Neural crest cell (in vitro differentiated cells): ENCODE measurements at regions not wholly inside any gene's neighbourhood (a gene's known extent, or its start where the extent isn't known, plus 50 kb on each side); places are given as distances from the start of the nearest gene placed in this dataset.

Experiments used
- DNase-seq: peaks from one replicate; pipeline ENCODE4 v3.0.0; 2021; ENCODE audit warnings: low read depth, mixed read lengths, low spot score
- H3K27ac Mint-ChIP-seq: one replicate; pipeline ENCODE4 v1.8.0; 2021; ENCODE audit warnings: mild to moderate bottlenecking, mixed read lengths; ENCODE audit not compliant: unreplicated experiment
- H3K27me3 Mint-ChIP-seq: 2 replicates; pipeline ENCODE4 v1.8.0; 2021; ENCODE audit warnings: low read depth, mild to moderate bottlenecking, mixed read lengths
- H3K36me3 Mint-ChIP-seq: 2 replicates; pipeline ENCODE4 v1.8.0; 2021; ENCODE audit warnings: low read depth, mild to moderate bottlenecking, mixed read lengths
- H3K4me1 Mint-ChIP-seq: 2 replicates; pipeline ENCODE4 v1.8.0; 2021; ENCODE audit warnings: mixed read lengths
- H3K4me3 Mint-ChIP-seq: one replicate; pipeline ENCODE4 v1.8.0; 2021; ENCODE audit warnings: mild to moderate bottlenecking, mixed read lengths
- H3K9me3 Mint-ChIP-seq: 2 replicates; pipeline ENCODE4 v1.8.0; 2021; ENCODE audit warnings: mixed read lengths
- TF ChIP-seq, protein P1 (sequence below): fragments of 200-600 bp; sonication (generic); conservative IDR thresholded peaks from 2 replicates; pipeline ENCODE4 v1.5.0; 2021; ENCODE audit warnings: antibody characterized with exemption, mild to moderate bottlenecking

DNA sequence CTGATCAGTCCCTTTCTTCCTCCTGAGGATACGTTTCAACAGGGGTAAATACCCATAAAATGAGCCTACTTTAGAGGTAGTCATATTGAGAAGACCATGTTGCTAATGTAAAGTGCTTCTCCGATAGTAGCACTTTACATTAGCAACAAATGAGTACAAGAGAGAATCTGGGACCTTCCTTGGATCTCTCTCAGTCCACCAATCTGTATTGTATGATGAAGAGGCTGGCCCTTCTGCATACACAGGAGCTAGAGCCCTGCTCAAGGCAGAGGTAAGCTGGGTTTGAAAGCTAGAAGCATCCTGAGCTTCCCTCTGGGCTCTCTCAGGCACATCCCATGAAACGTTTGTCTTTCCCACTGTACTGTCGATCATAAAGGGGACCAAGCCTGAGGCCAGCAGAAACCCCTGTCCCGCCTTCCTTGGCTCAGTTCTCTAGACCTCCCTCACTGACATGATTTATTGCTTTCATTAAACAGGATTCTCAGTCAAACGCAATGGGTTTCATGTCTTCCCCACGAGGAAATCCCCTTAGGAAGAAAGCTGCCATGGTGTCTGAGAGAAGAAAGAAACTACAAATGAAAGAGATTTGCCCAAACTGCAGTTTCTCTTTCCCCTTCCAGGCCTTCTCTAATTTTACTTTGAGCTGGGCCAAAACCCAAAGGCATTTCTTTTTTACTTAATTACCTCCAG lies 62.8 kb upstream of the BCAR3 start:
- H3K36me3 Mint-ChIP-seq = peaks cover 8% of the 10 kb centered on the region
- no peak overlapping the region for H3K4me3 Mint-ChIP-seq
- no peak for DNase-seq
- peaks cover 12% of the 10 kb centered on the region for H3K9me3 Mint-ChIP-seq
- H3K27me3 Mint-ChIP-seq = no peaks in the 10 kb centered on the region
- H3K27ac Mint-ChIP-seq = no peak overlapping the region
- TF ChIP-seq, protein P1, sequence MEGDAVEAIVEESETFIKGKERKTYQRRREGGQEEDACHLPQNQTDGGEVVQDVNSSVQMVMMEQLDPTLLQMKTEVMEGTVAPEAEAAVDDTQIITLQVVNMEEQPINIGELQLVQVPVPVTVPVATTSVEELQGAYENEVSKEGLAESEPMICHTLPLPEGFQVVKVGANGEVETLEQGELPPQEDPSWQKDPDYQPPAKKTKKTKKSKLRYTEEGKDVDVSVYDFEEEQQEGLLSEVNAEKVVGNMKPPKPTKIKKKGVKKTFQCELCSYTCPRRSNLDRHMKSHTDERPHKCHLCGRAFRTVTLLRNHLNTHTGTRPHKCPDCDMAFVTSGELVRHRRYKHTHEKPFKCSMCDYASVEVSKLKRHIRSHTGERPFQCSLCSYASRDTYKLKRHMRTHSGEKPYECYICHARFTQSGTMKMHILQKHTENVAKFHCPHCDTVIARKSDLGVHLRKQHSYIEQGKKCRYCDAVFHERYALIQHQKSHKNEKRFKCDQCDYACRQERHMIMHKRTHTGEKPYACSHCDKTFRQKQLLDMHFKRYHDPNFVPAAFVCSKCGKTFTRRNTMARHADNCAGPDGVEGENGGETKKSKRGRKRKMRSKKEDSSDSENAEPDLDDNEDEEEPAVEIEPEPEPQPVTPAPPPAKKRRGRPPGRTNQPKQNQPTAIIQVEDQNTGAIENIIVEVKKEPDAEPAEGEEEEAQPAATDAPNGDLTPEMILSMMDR = no peak
- peaks cover 23% of the 10 kb centered on the region for H3K4me1 Mint-ChIP-seq

DNA sequence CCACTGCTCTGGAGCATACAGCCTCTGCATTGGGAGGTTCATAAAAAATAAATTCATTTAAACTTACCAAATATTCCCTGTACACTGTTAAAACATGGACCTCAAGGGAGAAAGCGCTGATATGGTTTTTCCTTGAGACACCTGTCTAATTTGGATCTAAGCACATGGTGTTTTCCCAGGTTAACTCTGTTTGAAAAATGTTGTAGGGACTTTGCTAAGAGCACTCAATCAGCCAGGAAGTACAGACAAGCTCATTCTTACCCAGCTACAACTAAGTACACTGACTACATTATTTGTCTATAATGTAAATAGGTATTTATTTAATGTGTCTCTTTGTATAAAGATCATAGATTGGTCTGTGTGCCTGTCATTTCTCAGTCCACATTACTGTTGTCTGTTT lies 61.8 kb upstream of the BCAR3 start:
- H3K4me3 Mint-ChIP-seq = no peak overlapping the region
- H3K27ac Mint-ChIP-seq = no peak overlapping the region
- peaks cover 29% of the 10 kb centered on the region for H3K4me1 Mint-ChIP-seq
- peaks cover 12% of the 10 kb centered on the region for H3K9me3 Mint-ChIP-seq
- TF ChIP-seq, protein P1 = no peak
- no peaks in the 10 kb centered on the region for H3K27me3 Mint-ChIP-seq
- H3K36me3 Mint-ChIP-seq = peaks cover 8% of the 10 kb centered on the region
- DNase-seq = no peak

DNA sequence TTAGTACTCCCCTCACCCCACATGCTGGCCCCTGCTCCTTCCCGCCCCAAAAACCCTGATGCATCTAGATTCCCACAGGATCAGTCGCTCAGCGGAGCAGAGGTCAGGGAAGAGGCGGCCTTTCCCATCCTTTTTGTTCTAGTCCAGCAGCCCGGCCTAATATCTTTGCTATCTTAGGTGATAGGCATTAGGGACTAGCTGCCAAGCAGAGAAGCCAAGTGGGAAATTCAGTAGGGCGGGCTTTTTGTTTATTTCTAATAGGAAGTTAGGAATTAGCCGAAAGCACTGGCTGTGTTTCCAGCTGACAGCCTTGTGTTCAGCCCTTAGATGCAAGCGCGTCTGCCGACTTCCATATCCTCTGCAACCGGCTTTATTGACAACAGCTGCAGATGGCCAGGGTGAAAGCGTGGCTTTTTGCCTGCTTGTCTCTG lies 59.0 kb upstream of the BCAR3 start:
- Mint-ChIP-seq H3K27ac (peak overlapping the region; percentile 98), H3K36me3 (no peaks in the 10 kb centered on the region), H3K4me3 (peak overlapping the region; percentile 17), H3K27me3 (no peaks in the 10 kb centered on the region), H3K4me1 (peaks cover 33% of the 10 kb centered on the region), H3K9me3 (no peaks in the 10 kb centered on the region)
- no peak for DNase-seq
- TF ChIP-seq, protein P1 = no peak

DNA sequence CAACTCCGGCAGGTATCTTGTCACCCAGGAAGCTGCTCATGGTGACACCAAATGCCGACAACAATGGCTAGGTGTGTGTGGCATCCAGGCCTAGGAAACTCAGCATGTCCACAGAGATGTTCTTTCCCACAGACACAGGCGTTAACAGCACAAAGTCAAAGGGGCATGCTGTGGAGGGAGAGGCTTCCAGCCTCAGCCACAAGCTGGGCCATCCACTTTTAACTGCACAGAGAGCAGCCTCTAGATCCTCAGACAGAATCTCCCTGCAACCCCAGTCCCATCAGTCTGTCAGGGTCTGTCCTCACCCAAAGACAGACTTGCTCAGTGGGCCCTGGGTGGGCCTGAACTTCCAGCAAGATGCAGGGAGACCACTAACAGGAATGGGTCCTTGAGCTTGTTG lies 58.5 kb upstream of the BCAR3 start:
- H3K27me3 Mint-ChIP-seq = no peaks in the 10 kb centered on the region
- no peaks in the 10 kb centered on the region for H3K9me3 Mint-ChIP-seq
- peaks cover 33% of the 10 kb centered on the region for H3K4me1 Mint-ChIP-seq
- H3K27ac Mint-ChIP-seq = peak overlapping the region; percentile 98
- H3K4me3 Mint-ChIP-seq = no peak overlapping the region
- TF ChIP-seq, protein P1 = no peak
- DNase-seq = no peak
- H3K36me3 Mint-ChIP-seq = no peaks in the 10 kb centered on the region

DNA sequence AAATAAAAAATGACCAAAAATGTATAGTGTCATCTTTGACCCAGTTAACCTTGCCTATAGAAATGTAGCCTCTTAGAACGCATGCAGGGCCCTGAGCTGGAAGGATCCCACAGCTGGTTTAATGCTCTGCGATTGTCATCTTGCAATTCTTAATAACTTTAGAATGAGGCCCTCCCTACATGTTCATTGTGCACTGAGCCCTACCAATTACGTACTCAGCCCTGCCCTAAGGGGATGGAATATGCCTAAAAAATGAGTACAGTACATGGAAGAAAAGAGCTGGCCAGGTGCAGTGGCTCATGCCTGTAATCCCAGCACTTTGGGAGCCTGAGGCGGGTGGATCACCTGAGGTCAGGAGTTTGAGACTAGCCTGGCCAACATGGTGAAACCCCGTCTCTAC lies 57.8 kb upstream of the BCAR3 start:
- Mint-ChIP-seq H3K4me3 (no peak overlapping the region), H3K27me3 (no peaks in the 10 kb centered on the region), H3K9me3 (no peaks in the 10 kb centered on the region), H3K36me3 (no peaks in the 10 kb centered on the region), H3K27ac (peak overlapping the region; percentile 98), H3K4me1 (peaks cover 36% of the 10 kb centered on the region)
- no peak for DNase-seq
- TF ChIP-seq, protein P1 = no peak
